ENCODE measurements at regions not wholly inside any gene's neighbourhood (a gene's known extent, or its start where the extent isn't known, plus 50 kb on each side); places are given as distances from the start of the nearest gene placed in this dataset.
"Not testable (repeated sequence)": the region's sequence is repeated elsewhere in the genome, so short reads cannot be mapped to it uniquely, and the experiment has no call there.

GRCh38 chr6:3528081-3528671 is 71.3 kb upstream of the SLC22A23 start:
- H3K36me3 ChIP-seq (ENCODE audit: control insufficient read depth, insufficient read depth, low read length); H3K27ac ChIP-seq (ENCODE audit: low read depth, low read length, severe bottlenecking); H3K4me3 ChIP-seq (ENCODE audit: extremely low read depth, insufficient read depth, low read length, poor library complexity, severe bottlenecking); H3K9me3 ChIP-seq (ENCODE audit: control insufficient read depth, low read length): not testable (repeated sequence)
- H3K4me1 ChIP-seq (ENCODE audit: control insufficient read depth, insufficient read depth, low read length, poor library complexity, severe bottlenecking) = peaks cover 12% of the 10 kb centered on the region
- WGBS, 2 experiments (ENCODE audit: insufficient coverage in 2 of 2) = 100% methylated on average over 2 of the region's 7 CpGs

GRCh38 chr6:3527651-3527977 is 70.8 kb upstream of the SLC22A23 start:
- H3K9me3 ChIP-seq (ENCODE audit: control insufficient read depth, low read length) = no peaks in the 10 kb centered on the region
- H3K4me1 ChIP-seq (ENCODE audit: control insufficient read depth, insufficient read depth, low read length, poor library complexity, severe bottlenecking) = peaks cover 16% of the 10 kb centered on the region
- H3K36me3 ChIP-seq (ENCODE audit: control insufficient read depth, insufficient read depth, low read length) = no peaks in the 10 kb centered on the region
- H3K4me3 ChIP-seq (ENCODE audit: extremely low read depth, insufficient read depth, low read length, poor library complexity, severe bottlenecking) = no peak overlapping the region
- H3K27ac ChIP-seq (ENCODE audit: low read depth, low read length, severe bottlenecking) = no peak overlapping the region
- 74 to 95% methylated on average over 3 of the region's 4 CpGs for WGBS, 2 experiments (ENCODE audit: insufficient coverage in 2 of 2)

GRCh38 chr6:3526962-3527650 is 70.3 kb upstream of the SLC22A23 start:
- H3K4me1 ChIP-seq (ENCODE audit: control insufficient read depth, insufficient read depth, low read length, poor library complexity, severe bottlenecking) = peaks cover 20% of the 10 kb centered on the region
- WGBS, 2 experiments (ENCODE audit: insufficient coverage in 2 of 2) = 77 to 84% methylated on average over 7 to 10 of the region's 12 CpGs
- no peaks in the 10 kb centered on the region for H3K9me3 ChIP-seq (ENCODE audit: control insufficient read depth, low read length)
- no peak overlapping the region for H3K27ac ChIP-seq (ENCODE audit: low read depth, low read length, severe bottlenecking)
- H3K4me3 ChIP-seq (ENCODE audit: extremely low read depth, insufficient read depth, low read length, poor library complexity, severe bottlenecking) = no peak overlapping the region
- no peaks in the 10 kb centered on the region for H3K36me3 ChIP-seq (ENCODE audit: control insufficient read depth, insufficient read depth, low read length)

- Histone ChIP-seq H3K36me3 (ENCODE audit: control insufficient read depth, insufficient read depth, low read length) (no peaks in the 10 kb centered on the region), H3K4me3 (ENCODE audit: extremely low read depth, insufficient read depth, low read length, poor library complexity, severe bottlenecking) (no peak overlapping the region), H3K27ac (ENCODE audit: low read depth, low read length, severe bottlenecking) (no peak overlapping the region), H3K4me1 (ENCODE audit: control insufficient read depth, insufficient read depth, low read length, poor library complexity, severe bottlenecking) (peaks cover 24% of the 10 kb centered on the region), H3K9me3 (ENCODE audit: control insufficient read depth, low read length) (no peaks in the 10 kb centered on the region)
- WGBS, 2 experiments (ENCODE audit: insufficient coverage in 2 of 2) = 91% methylated on average over 6 of the region's 6 CpGs
These were observed 69.1 kb upstream of the SLC22A23 start for GRCh38 chr6:3525915-3526314.

- WGBS, 2 experiments (ENCODE audit: insufficient coverage in 2 of 2) = 83% methylated on average over 2 of the region's 2 CpGs; no CpG with 5 or more reads in 1 of the 2 experiments
These were observed 67.6 kb upstream of the SLC22A23 start for GRCh38 chr6:3524456-3524855.

GRCh38 chr6:3523966-3524365 is 67.1 kb upstream of the SLC22A23 start:
- H3K27ac ChIP-seq (ENCODE audit: low read depth, low read length, severe bottlenecking) = no peak overlapping the region
- 92 to 95% methylated on average over 5 to 7 of the region's 7 CpGs for WGBS, 2 experiments (ENCODE audit: insufficient coverage in 2 of 2)

More at GRCh38 chr6:3524456-3524855, 67.6 kb upstream of the SLC22A23 start:
- Histone ChIP-seq H3K9me3 (ENCODE audit: control insufficient read depth, low read length) (peaks cover 8% of the 10 kb centered on the region), H3K4me3 (ENCODE audit: extremely low read depth, insufficient read depth, low read length, poor library complexity, severe bottlenecking) (no peak overlapping the region), H3K4me1 (ENCODE audit: control insufficient read depth, insufficient read depth, low read length, poor library complexity, severe bottlenecking) (peaks cover 27% of the 10 kb centered on the region), H3K36me3 (ENCODE audit: control insufficient read depth, insufficient read depth, low read length) (no peaks in the 10 kb centered on the region), H3K27ac (ENCODE audit: low read depth, low read length, severe bottlenecking) (no peak overlapping the region)

GRCh38 chr6:3523271-3523670 is 66.4 kb upstream of the SLC22A23 start:
- Histone ChIP-seq H3K27ac (ENCODE audit: low read depth, low read length, severe bottlenecking) (no peak overlapping the region), H3K36me3 (ENCODE audit: control insufficient read depth, insufficient read depth, low read length) (no peaks in the 10 kb centered on the region), H3K9me3 (ENCODE audit: control insufficient read depth, low read length) (peaks cover 8% of the 10 kb centered on the region), H3K4me3 (ENCODE audit: extremely low read depth, insufficient read depth, low read length, poor library complexity, severe bottlenecking) (no peak overlapping the region), H3K4me1 (ENCODE audit: control insufficient read depth, insufficient read depth, low read length, poor library complexity, severe bottlenecking) (peaks cover 36% of the 10 kb centered on the region)
- 86 to 90% methylated on average over 4 of the region's 5 CpGs for WGBS, 2 experiments (ENCODE audit: insufficient coverage in 2 of 2)

More at GRCh38 chr6:3523966-3524365, 67.1 kb upstream of the SLC22A23 start:
- Histone ChIP-seq H3K9me3 (ENCODE audit: control insufficient read depth, low read length) (peaks cover 8% of the 10 kb centered on the region), H3K4me3 (ENCODE audit: extremely low read depth, insufficient read depth, low read length, poor library complexity, severe bottlenecking) (no peak overlapping the region), H3K36me3 (ENCODE audit: control insufficient read depth, insufficient read depth, low read length) (no peaks in the 10 kb centered on the region), H3K4me1 (ENCODE audit: control insufficient read depth, insufficient read depth, low read length, poor library complexity, severe bottlenecking) (peaks cover 29% of the 10 kb centered on the region)

- H3K9me3 ChIP-seq (ENCODE audit: control insufficient read depth, low read length) = peaks cover 8% of the 10 kb centered on the region
- no peak overlapping the region for H3K4me3 ChIP-seq (ENCODE audit: extremely low read depth, insufficient read depth, low read length, poor library complexity, severe bottlenecking)
- H3K4me1 ChIP-seq (ENCODE audit: control insufficient read depth, insufficient read depth, low read length, poor library complexity, severe bottlenecking) = peaks cover 36% of the 10 kb centered on the region
- no peak overlapping the region for H3K27ac ChIP-seq (ENCODE audit: low read depth, low read length, severe bottlenecking)
- no peaks in the 10 kb centered on the region for H3K36me3 ChIP-seq (ENCODE audit: control insufficient read depth, insufficient read depth, low read length)
- WGBS, 2 experiments (ENCODE audit: insufficient coverage in 2 of 2) = 79 to 83% methylated on average over 3 to 4 of the region's 7 CpGs
These were observed 65.9 kb upstream of the SLC22A23 start for GRCh38 chr6:3522561-3523260.

- H3K4me1 ChIP-seq (ENCODE audit: control insufficient read depth, insufficient read depth, low read length, poor library complexity, severe bottlenecking) = peaks cover 36% of the 10 kb centered on the region
- peaks cover 8% of the 10 kb centered on the region for H3K9me3 ChIP-seq (ENCODE audit: control insufficient read depth, low read length)
- H3K36me3 ChIP-seq (ENCODE audit: control insufficient read depth, insufficient read depth, low read length) = no peaks in the 10 kb centered on the region
- WGBS, 2 experiments (ENCODE audit: insufficient coverage in 2 of 2) = 96 to 100% methylated on average over 4 to 6 of the region's 10 CpGs
- H3K4me3 ChIP-seq (ENCODE audit: extremely low read depth, insufficient read depth, low read length, poor library complexity, severe bottlenecking) = no peak overlapping the region
- H3K27ac ChIP-seq (ENCODE audit: low read depth, low read length, severe bottlenecking) = peak overlapping the region; percentile 53
These were observed 63.7 kb upstream of the SLC22A23 start for GRCh38 chr6:3520281-3521230.

Measured in mesodermal cell (in vitro differentiated cells).